GM20431 (cell line): ENCODE measurements at regions not wholly inside any gene's neighbourhood (a gene's known extent, or its start where the extent isn't known, plus 50 kb on each side); places are given as distances from the start of the nearest gene placed in this dataset.

Experiments
- in situ Hi-C: fragments of 300-500 bp; cut with MseI, MboI; formaldehyde crosslinking; loops from one replicate; pipeline ENCODE4 v1.15.0; 2020; ENCODE audit warnings: low sequenced_read_pairs; ENCODE audit not compliant: unreplicated experiment

DNA sequence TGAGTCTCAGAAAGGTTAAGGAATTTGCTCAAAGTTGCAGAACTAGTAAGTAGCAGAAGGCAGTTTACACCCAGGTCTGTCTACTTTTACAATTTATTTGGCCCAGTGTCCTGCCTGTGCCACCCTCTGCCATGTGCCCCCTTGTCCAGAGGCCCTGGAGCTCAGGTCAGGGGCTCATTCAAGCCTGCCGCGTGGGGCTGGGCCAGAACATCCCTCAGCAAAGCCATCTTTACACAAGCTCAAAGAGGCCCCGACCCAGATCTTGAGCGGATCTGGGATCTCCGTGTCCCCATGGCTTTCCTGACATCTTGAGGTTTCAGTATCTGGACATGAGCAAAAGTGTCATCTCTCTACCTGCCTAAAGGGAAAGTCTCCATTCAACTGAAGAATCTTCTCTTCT lies 76.4 kb upstream of the VSTM2B start:
- in situ Hi-C loops = no loop called here

DNA sequence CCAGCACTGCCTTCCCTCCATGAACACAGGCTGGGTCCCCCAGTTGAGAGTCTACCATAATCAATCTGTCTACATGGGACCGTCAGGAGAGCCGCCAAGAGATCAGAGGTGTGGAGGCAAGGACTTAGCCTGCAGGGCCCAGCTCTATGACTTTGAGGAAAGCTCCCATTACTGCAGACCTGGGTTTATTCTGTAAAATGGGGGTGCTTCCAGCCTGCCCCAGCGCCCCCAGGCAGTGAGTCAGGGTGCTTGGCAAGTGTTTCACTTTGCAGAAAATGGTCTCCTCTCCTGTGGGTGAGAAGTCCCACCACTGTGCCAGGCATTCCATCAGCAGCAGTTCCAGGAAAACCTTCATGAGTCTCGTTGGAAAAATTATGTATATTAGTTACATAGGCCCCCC lies 75.5 kb upstream of the VSTM2B start:
- in situ Hi-C loops = no loop called here

DNA sequence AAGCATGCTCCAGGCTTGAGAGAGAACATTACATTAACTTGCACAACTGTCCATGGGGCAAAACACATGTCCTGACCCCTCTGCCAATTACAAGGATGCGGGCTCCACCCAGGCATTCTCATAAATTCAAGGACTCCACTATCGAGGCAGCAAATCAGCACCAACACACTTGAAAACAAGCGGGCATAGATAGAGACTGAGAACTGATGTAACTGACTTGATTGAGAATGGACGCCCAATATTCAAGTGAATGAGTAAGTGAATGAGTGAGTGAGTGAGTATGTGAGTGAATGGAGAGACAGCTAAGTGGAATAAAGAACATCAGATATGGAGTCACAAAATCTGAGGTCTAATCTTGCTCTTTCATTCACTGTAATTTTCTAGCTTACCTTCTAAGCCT lies 75.0 kb upstream of the VSTM2B start:
- in situ Hi-C loops = no loop called here

DNA sequence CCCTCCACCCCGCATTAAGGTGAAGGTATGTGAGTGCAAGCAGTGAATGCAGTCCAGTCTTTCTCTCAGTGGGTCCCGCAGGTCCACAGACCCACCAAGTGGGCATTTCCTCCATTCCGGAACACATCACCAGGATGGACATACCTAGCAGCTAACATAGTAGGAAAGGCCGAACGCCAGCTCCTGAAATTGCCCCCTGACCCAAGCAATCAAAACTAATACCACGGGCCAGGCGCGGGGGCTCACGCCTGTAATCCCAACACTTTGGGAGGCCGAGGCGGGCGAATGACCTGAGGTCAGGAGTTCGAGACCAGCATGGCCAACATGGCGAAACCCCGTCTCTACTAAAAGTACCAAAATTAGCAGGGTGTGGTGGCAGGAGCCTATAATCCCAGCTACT lies 71.7 kb upstream of the VSTM2B start:
- in situ Hi-C loops = no loop called here

DNA sequence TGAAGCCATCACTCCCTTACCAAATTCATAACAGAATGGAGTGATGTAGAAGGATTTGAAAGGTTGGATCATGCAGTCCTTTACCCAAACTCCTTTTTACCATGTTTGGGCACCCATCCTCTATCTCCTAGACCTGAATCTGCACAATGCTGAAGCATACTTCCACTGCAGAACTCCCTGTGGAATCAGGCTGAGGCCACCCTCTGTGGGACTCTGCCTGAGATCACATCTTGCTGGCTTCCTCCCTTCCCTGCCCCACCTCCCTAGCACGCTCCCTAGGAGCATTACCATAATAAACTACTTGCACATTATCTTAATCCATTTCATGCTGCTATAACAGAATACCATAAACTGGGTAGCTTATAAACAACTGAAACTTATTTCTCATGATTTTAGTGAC lies 68.4 kb upstream of the VSTM2B start:
- in situ Hi-C loops = no loop called here

DNA sequence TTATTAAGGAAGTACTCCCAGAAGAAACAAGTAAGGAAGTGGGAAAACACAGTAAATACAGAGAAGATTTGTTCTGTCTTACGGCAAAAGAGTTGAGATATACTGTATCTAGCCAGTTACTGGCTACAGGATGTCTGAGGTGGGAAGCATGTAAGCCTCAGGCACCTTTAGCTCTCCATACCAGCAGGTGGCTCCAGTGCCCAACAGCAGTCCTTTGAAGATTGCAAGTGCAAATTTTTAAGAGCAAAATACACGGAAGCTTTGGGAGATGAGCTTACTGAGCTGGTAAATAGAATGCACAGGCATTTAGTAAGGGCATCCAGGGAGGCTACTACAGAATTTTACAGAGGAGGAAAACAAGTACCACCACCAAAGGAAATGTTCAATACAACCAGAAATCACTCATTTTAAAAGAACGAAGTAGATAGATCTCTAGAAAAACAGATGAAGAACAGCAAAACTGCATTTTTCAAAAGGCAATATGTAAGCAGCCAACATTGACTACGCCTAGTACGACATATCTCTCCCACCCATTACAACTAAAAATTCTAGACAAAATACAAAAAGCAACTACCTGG lies 57.9 kb upstream of the VSTM2B start:
- in situ Hi-C loops = no loop called here

DNA sequence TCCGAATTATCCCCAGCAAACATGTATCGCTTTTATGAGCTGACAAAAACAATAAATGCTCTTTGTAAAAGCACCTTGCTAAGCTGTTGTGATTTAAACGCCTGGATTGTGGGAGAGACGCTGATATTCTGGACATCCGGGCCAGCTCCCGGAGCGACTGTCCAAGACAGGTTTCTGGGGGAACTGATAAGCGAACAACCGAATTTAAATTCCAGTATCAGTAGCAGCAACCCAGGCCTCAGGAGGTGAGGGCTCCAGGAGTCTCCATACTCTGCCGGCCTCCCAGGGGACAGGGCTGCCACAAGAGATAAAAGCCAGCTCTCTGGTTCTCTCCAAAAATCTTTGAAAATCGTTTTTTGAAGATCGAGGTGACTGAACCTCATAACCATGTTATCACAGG lies 50.3 kb upstream of the VSTM2B start:
- in situ Hi-C loops = no loop called here
